Posterior cingulate gyrus (tissue), 11 donors: ENCODE measurements at regions not wholly inside any gene's neighbourhood (a gene's known extent, or its start where the extent isn't known, plus 50 kb on each side); places are given as distances from the start of the nearest gene placed in this dataset.

Experiments
- DNase-seq, 10 donors: peaks; one replicate each; pipeline versions ENCODE4 v3.0.0 to v3.0.0-alpha.2; 2020 to 2021; ENCODE audit warnings: mixed read lengths in 3 of 10
- intact Hi-C: fragments of 100-400 bp; cut with DNase I; formaldehyde crosslinking; loops from one replicate; pipeline ENCODE4 v1.15.1; 2023

GRCh38 chr1:13921190-13921589, 221.2 kb downstream of the PRDM2 start:
- intact Hi-C loops = no loop called here
- DNase-seq = no peak

- DNase-seq = peak in 7 of 10 donors; percentile 12 to 88 (median 53)
- intact Hi-C loops = no loop called here
These were observed 222.6 kb downstream of the PRDM2 start for GRCh38 chr1:13922466-13923110.

GRCh38 chr1:13926556-13926955, 226.6 kb downstream of the PRDM2 start:
- intact Hi-C loops = no loop called here
- no peak for DNase-seq

GRCh38 chr1:13927736-13928135, 227.7 kb downstream of the PRDM2 start:
- intact Hi-C loops = no loop called here
- no peak for DNase-seq

- no peak for DNase-seq
- intact Hi-C loops = no loop called here
These were observed 229.3 kb downstream of the PRDM2 start for GRCh38 chr1:13929313-13929712.

- intact Hi-C loops = no loop called here
- DNase-seq = no peak
These were observed 230.2 kb downstream of the PRDM2 start for GRCh38 chr1:13930151-13930550.

- DNase-seq = no peak
- intact Hi-C loops = no loop called here
These were observed 231.2 kb downstream of the PRDM2 start for GRCh38 chr1:13931226-13931625.

- intact Hi-C loops = no loop called here
These were observed 235.3 kb downstream of the PRDM2 start for GRCh38 chr1:13935336-13935735.

GRCh38 chr1:13941315-13941714, 241.3 kb downstream of the PRDM2 start:
- intact Hi-C loops = no loop called here

More at GRCh38 chr1:13935336-13935735, 235.3 kb downstream of the PRDM2 start:
- DNase-seq = no peak

GRCh38 chr1:13943055-13943454, 243.1 kb downstream of the PRDM2 start:
- DNase-seq = no peak
- intact Hi-C loops = no loop called here

More at GRCh38 chr1:13941315-13941714, 241.3 kb downstream of the PRDM2 start:
- no peak for DNase-seq

GRCh38 chr1:13945856-13946255, 245.9 kb downstream of the PRDM2 start:
- no peak for DNase-seq
- intact Hi-C loops = no loop called here

GRCh38 chr1:13947658-13948057, 247.7 kb downstream of the PRDM2 start:
- intact Hi-C loops = no loop called here

GRCh38 chr1:13948396-13948795, 248.4 kb downstream of the PRDM2 start:
- intact Hi-C loops = no loop called here
- no peak for DNase-seq

More at GRCh38 chr1:13947658-13948057, 247.7 kb downstream of the PRDM2 start:
- DNase-seq = no peak

- intact Hi-C loops = no loop called here
- DNase-seq = no peak
These were observed 249.0 kb downstream of the PRDM2 start for GRCh38 chr1:13948888-13949391.

GRCh38 chr1:13949546-13949945, 249.6 kb downstream of the PRDM2 start:
- intact Hi-C loops = no loop called here
- DNase-seq = no peak

- intact Hi-C loops = no loop called here
- DNase-seq = no peak
These were observed 250.6 kb downstream of the PRDM2 start for GRCh38 chr1:13950637-13951036.

GRCh38 chr1:13951793-13952751, 252.1 kb downstream of the PRDM2 start:
- DNase-seq = no peak
- intact Hi-C loops = no loop called here

- intact Hi-C loops = no loop called here
- DNase-seq = no peak
These were observed 253.0 kb downstream of the PRDM2 start for GRCh38 chr1:13952985-13953384.

- intact Hi-C loops = no loop called here
- no peak for DNase-seq
These were observed 256.4 kb downstream of the PRDM2 start for GRCh38 chr1:13956393-13956792.

GRCh38 chr1:13960375-13960987, 260.5 kb downstream of the PRDM2 start:
- DNase-seq = peak; percentile 48 to 94 (median 79)
- intact Hi-C loops = loop anchor here (1.0 to 10.0 kb wide), 3 partner anchors 136 to 1134 kb away; no protein-coding TSS in a partner anchor

- no peak for DNase-seq
- intact Hi-C loops = loop anchor here (5.0 to 10.0 kb wide), 3 partner anchors 140 to 1130 kb away; no protein-coding TSS in a partner anchor
These were observed 264.8 kb downstream of the PRDM2 start for GRCh38 chr1:13964768-13965167.
